Mucosa of descending colon (tissue), 3 donors: ENCODE measurements at regions not wholly inside any gene's neighbourhood (a gene's known extent, or its start where the extent isn't known, plus 50 kb on each side); places are given as distances from the start of the nearest gene placed in this dataset.

Experiments used
- ATAC-seq: fragments of 200-7000 bp; cut with Tn5 transposase; one replicate; pipeline ENCODE4 v1.9.1; 2020; ENCODE audit warnings: mild to moderate bottlenecking, moderate library complexity
- DNase-seq, 3 donors: peaks; one replicate each; pipeline ENCODE4 v3.0.0-alpha.2; 2020
- H3K36me3 ChIP-seq: fragments of 200-600 bp; one replicate; pipeline ENCODE4 v1.8.0; 2021; ENCODE audit warnings: low read depth, mild to moderate bottlenecking
- H3K4me1 ChIP-seq: fragments of 200-600 bp; one replicate; pipeline ENCODE4 v1.8.0; 2021; ENCODE audit warnings: low read depth, mild to moderate bottlenecking
- H3K4me3 ChIP-seq: fragments of 200-600 bp; one replicate; pipeline ENCODE4 v1.8.0; 2021; ENCODE audit warnings: mild to moderate bottlenecking
- H3K9me3 ChIP-seq: fragments of 200-600 bp; one replicate; pipeline ENCODE4 v1.8.0; 2021; ENCODE audit warnings: mild to moderate bottlenecking
- intact Hi-C, 2 donors: fragments of 100-400 bp; cut with DNase I in 1 of 2; cut with micrococcal nuclease in 1 of 2; formaldehyde crosslinking; loops; one replicate each; pipeline versions ENCODE4 v1.11.0 to v1.11.1; 2022; cut with DNase I, micrococcal nuclease
- TF ChIP-seq, protein P1 (sequence below): fragments of 200-600 bp; IDR thresholded peaks from one replicate; pipeline ENCODE4 v1.8.0; 2022; ENCODE audit warnings: antibody characterized with exemption, mild to moderate bottlenecking
- donor health status: DM: no; HTN: no; CAD: no; lungs with moderate emphysema.
- donor health status: DM: no; HTN: no; CAD: no.
- donor health status: DM: no; HTN: yes; CAD: no.

DNA sequence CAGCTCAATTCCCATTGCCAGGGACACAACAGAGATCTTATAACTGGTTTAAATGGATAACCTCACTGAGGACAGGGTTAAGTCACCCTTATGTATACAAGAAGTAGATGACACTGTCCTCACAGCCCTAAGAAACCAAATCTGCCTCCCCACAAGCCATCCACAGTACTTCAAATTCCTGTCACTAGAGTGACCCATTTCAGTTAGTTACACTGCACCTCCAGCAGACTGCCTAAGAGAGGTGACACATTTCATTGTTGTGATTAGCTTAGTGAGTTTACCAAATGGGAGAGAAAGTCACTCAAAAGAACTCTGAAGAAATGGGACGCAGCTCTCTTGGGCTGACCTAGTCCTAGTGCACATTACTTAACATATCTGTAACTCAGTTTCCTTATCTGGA, 53.6 kb upstream of the HTR1A start:
- TF ChIP-seq, protein P1, sequence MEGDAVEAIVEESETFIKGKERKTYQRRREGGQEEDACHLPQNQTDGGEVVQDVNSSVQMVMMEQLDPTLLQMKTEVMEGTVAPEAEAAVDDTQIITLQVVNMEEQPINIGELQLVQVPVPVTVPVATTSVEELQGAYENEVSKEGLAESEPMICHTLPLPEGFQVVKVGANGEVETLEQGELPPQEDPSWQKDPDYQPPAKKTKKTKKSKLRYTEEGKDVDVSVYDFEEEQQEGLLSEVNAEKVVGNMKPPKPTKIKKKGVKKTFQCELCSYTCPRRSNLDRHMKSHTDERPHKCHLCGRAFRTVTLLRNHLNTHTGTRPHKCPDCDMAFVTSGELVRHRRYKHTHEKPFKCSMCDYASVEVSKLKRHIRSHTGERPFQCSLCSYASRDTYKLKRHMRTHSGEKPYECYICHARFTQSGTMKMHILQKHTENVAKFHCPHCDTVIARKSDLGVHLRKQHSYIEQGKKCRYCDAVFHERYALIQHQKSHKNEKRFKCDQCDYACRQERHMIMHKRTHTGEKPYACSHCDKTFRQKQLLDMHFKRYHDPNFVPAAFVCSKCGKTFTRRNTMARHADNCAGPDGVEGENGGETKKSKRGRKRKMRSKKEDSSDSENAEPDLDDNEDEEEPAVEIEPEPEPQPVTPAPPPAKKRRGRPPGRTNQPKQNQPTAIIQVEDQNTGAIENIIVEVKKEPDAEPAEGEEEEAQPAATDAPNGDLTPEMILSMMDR = no peak
- Histone ChIP-seq H3K36me3 (no peaks in the 10 kb centered on the region), H3K9me3 (no peaks in the 10 kb centered on the region), H3K4me3 (no peak overlapping the region), H3K4me1 (no peaks in the 10 kb centered on the region)
- ATAC-seq (no peak), DNase-seq (no peak)
- intact Hi-C loops = no loop called here
